ENCODE measurements at regions not wholly inside any gene's neighbourhood (a gene's known extent, or its start where the extent isn't known, plus 50 kb on each side); places are given as distances from the start of the nearest gene placed in this dataset.
"Not testable (repeated sequence)": the region's sequence is repeated elsewhere in the genome, so short reads cannot be mapped to it uniquely, and the experiment has no call there.

GRCh38 chr13:68645814-68646213 lies 1415.7 kb upstream of the PCDH9 start:
- no peak for DNase-seq

DNA sequence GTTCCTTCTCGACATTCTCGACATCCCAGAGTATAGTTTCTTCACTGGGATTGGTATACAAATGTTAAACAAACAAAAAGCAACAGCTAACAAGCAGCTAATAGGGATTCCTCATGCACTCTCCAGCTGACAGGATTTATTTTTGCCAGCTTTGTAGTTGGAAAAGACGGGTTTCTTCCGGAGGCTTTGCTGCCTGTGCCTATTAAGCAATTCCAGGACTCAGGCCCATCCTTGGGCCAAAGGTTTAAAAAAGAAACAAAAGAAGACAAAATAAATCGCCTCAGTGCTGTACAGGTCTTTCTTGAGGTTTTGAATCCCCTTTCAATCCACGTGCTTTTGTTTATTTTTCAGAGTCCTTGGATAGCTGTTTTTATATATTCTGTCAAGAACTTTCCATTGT lies 1414.5 kb upstream of the PCDH9 start:
- DNase-seq: no peak

- DNase-seq: no peak
These were observed 1406.6 kb upstream of the PCDH9 start for GRCh38 chr13:68636784-68637183.

- DNase-seq: no peak
These were observed 1398.9 kb upstream of the PCDH9 start for GRCh38 chr13:68628994-68629393.

DNA sequence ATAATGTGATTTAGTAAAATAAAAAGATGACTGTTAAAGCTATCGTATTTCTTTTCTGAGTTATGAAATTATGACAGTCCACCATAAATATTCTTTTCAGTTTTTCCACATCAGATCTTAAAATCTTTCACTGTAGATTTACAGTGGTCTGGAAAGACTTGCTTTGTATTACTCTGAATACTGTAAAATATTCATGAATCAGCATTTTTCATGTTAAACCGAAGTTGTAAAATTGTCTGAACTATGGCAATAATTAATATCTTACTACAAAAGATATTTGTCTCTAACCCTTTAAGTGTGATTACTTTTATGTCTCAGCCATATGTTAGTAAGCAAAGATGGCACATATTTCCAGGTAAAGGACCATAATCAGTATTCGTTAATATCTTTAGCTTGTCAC lies 1397.2 kb upstream of the PCDH9 start:
- DNase-seq: no peak

DNA sequence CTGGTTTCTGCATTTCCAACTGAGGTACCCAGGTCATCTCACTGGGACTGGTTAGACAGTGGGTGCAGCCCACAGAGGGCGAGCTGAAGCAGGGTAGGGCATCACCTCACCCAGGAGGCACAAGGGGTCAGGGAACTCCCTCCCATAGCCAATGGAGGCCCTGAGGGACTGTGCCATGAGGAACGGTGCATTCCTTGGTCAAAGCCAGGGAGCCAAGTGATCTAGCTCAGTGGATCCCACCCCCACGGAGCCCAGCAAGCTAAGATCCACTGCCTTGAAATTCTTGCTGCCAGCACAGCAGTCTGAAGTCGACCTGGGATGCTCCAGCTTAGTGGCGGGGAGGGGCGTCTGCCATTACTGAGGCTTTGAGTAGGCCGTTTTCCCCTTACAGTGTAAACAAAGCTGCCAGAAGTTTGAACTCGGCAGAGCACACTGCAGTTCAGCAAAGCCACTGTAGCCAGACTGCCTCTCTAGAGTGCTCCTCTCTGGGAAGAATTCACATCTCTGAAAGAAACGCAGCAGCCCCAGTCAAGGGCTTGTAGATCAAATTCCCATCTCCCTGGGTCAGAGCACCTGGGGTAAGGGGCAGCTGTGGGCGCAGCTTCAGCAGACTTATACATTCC lies 1386.6 kb upstream of the PCDH9 start:
- no peak for DNase-seq

- no peak for DNase-seq
These were observed 1379.5 kb upstream of the PCDH9 start for GRCh38 chr13:68609661-68610060.

- no peak for DNase-seq
These were observed 1378.0 kb upstream of the PCDH9 start for GRCh38 chr13:68608147-68608546.

GRCh38 chr13:68597641-68598040 lies 1367.5 kb upstream of the PCDH9 start:
- peak; percentile 3 for DNase-seq

DNA sequence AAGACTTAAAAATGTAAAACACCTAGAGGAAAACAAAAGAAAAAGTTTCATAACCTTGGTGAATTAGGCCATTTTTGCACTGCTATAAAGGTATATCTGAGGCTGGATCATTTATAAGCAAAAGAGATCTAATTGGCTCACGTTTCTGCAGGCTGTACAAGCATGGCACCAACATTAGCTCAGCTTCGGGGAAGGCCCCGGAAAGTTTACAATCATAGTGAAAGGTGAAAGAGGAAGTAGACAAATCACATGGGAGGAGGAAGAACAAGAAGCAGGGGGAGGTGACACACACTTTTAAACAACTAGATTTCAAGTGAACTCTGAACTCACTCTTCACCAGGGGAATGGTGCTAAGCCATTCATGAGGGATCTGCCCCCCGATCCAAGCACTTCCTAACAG lies 1358.5 kb upstream of the PCDH9 start:
- DNase-seq: no peak

DNA sequence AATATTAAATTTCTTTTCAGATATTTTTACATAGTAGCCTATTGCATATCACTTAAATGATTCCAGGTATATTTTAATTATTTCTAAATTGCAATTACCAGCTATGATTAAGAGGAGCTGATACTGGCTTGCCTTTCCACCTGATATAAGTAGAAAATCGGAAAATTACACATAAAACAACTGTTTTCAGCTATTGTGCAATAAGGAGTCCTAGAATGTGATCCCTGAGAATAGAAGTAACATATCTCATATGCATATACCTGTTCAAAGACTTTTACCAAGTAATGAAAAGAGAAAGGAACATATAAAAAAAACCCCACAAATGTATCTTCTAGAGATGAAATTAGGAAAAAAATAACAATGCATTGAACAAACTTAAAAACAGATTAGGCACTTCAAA lies 1354.6 kb upstream of the PCDH9 start:
- DNase-seq: no peak

GRCh38 chr13:68574053-68574452 lies 1343.9 kb upstream of the PCDH9 start:
- no peak for DNase-seq

- no peak for DNase-seq
These were observed 1321.8 kb upstream of the PCDH9 start for GRCh38 chr13:68551701-68552522.

DNA sequence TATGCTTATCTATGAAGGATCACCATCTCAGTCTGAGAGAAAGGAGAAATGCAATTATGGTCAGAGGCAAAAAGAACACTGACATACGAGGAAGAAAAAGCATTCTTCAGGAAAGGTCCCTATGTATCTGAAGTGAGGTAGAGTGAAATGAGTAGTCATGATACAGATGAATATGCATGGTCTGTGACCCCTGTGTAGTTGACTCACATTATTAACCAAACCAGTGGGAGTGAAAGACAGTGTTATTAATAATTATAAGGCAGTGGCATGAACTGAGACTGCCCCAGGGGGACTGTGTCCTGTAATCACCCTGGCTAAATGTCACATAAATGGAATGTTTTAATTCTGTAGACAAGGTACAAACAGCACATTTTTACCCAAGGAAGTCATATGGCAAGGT lies 1320.2 kb upstream of the PCDH9 start:
- no peak for DNase-seq

DNA sequence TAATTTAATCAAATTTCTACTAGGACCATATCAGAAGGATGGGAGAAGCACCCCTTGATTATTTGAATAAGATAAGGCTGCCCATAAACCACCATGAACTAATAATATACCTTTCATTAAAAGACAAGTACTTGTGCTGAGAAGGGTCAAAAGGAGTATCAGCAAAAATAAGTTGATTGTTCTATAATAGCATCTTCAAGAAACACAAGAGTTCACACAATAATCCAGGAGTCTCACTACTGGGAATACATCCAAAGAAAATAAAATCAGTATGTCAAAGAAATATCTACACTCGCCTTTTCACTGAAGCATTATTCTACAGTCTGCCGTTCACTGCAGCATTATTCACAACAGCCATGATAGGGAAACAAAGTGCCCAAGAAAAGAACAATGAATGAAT lies 1310.1 kb upstream of the PCDH9 start:
- DNase-seq: no peak

DNA sequence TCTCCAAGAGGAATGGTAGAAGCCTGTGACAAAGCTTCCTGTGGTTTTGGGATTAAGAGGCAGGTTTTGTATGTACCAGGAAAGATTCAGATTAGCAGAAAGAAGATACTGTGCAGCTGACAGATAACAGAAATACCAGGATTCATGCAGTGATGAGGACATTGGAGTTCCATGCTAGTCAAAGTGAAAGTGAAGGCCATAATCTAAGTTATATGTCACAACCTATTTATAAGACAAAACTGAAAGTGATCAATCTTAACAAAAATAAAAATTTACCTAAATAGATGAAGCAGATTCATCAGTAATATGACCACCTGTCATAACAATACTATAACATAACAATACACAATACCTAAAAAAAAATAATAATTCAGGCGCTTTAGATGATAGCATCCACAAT lies 1305.2 kb upstream of the PCDH9 start:
- no peak for DNase-seq

GRCh38 chr13:68527167-68527566 lies 1297.0 kb upstream of the PCDH9 start:
- not testable (repeated sequence) for DNase-seq

GRCh38 chr13:68523838-68524424 lies 1293.8 kb upstream of the PCDH9 start:
- no peak for DNase-seq

- DNase-seq: no peak
These were observed 1292.0 kb upstream of the PCDH9 start for GRCh38 chr13:68522184-68522583.

DNA sequence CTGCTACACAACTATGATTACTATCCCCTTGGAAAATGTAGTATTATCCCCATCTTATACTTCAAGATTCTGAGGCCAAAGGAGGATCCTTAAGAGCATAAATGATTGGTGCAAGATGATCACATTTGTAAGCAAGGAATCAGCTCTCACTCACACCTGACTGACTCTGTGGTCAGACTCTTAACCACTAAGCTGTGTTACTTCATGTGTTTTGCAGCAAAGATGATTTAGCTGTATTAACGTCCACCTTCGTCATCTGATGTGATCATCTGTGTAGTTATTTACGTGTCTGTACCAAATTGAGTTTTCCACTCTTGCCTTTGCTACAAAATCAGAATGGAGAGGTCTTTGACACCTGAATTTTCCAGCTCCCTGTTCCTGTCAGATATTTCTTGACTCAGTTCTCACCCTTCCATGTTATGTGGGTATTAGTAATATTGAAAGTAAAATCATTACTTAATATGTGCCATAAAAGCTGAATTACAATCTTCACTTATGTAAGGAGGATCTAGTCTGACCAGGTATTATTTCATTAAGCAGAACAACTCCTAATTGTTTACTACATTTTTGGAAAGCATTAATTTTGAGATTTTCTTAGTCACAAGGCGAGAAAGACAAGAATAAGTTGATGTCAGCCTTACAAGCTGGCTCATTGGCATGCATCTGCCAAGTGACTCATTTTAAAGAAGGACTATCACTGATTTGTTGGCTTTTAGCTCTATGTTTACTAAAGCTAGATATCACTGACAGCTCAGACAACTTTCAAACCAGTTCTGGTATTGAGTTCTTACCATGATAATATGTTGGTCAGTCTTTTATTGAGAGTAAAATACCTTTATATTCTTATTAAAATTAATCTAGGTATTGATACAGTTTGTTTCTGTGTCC lies 1279.8 kb upstream of the PCDH9 start:
- no peak for DNase-seq

DNA sequence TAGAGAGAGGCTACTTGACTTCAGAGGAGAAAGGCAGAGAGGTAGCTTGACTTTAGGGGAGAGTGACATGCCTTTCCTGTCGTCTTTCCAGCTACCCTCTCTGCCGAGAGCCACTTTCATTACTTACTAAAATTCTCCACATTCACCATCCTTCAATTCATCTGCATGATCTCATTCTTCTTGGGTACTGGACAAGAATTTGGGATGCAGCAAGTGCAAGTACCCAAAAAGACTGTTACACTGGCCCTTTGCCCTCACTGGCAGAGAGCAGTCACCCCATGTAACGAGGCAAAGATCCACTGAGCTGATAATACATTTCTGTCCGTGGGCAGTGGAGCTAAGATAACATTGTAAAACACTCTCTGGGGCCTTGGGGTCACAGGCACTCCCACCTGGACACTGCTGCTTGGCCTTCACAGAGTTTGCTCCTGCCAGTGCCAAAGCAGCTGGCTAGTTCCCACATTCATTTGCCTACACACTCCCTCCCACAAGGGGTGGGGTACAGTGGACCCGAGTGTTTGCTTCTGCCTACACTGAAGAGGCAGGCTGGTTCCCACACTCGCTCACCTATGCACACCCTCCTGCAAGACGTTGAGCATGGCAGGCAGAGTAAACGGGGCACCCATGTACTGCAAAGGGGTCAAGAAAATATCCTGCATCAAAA lies 1276.9 kb upstream of the PCDH9 start:
- DNase-seq: no peak

DNA sequence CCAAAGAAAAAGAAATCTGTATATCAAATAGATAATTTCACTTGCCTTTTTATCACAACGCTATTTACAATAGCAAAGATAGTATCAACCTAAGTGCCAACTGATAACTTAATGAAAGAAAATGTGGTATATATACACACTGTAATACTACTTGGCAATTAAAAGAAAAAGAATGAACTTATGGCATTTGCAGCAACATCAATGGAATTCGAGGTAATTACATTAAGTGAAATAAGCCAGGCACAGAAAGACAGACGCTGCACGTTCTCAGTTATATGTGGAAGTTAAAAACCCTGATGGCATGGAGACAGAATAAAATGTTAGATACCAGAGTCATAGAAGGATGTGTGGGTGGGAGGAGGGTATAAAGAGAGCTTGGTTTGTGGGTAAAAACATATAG lies 1260.5 kb upstream of the PCDH9 start:
- no peak for DNase-seq

All from renal pelvis (tissue), 1 donor.